ENCODE measurements at regions not wholly inside any gene's neighbourhood (a gene's known extent, or its start where the extent isn't known, plus 50 kb on each side); places are given as distances from the start of the nearest gene placed in this dataset.

- no peak for TF ChIP-seq MXI1 (IDR thresholded peaks at IDR 0.05; ENCODE audit: borderline replicate concordance, low read depth, low read length)
- TF ChIP-seq STAG1 (CRISPR knock-in tag; IDR thresholded peaks at IDR 0.05): no peak
- peak in 1 of 2 experiments; percentile 49; a peak in 2 of 4 replicates for TF ChIP-seq EP300 (IDR thresholded peaks at IDR 0.05; ENCODE audit: low read depth in 2 of 2, low read length in 2 of 2)
- no peak for TF ChIP-seq EP300 (CRISPR knock-in tag; IDR thresholded peaks at IDR 0.05; ENCODE audit: borderline replicate concordance)
- no peak for TF ChIP-seq IRF1 (CRISPR knock-in tag; IDR thresholded peaks at IDR 0.05; ENCODE audit: low read depth)
- TF ChIP-seq CTCF (CRISPR knock-in tag; IDR thresholded peaks at IDR 0.05): no peak
- TF ChIP-seq CBFB (CRISPR knock-in tag; IDR thresholded peaks at IDR 0.05): no peak
- no peak for TF ChIP-seq SYNCRIP (IDR thresholded peaks at IDR 0.05; ENCODE audit: insufficient read depth, low read depth, low read length)
- TF ChIP-seq SMAD3 (CRISPR knock-in tag; IDR thresholded peaks at IDR 0.05): no peak
- no peak for TF ChIP-seq RFX5 (IDR thresholded peaks at IDR 0.05; ENCODE audit: low read depth, low read length)
- TF ChIP-seq FOXO4 (CRISPR knock-in tag; conservative IDR thresholded peaks at IDR 0.05): no peak
- TF ChIP-seq ZFX (CRISPR knock-in tag; IDR thresholded peaks at IDR 0.05; ENCODE audit: low read depth): no peak
- no peak for TF ChIP-seq ATF3 (CRISPR knock-in tag; IDR thresholded peaks at IDR 0.05)
- no peak for TF ChIP-seq MXD4 (CRISPR knock-in tag; IDR thresholded peaks at IDR 0.05)
These were observed 215.4 kb upstream of the HNRNPA3 start for GRCh38 chr2:176997074-176997791.

Measured in HepG2 (cell line).